ENCODE measurements at regions not wholly inside any gene's neighbourhood (a gene's known extent, or its start where the extent isn't known, plus 50 kb on each side); places are given as distances from the start of the nearest gene placed in this dataset.

- DNase-seq (ENCODE audit: extremely low spot score), result no peak
- no peak overlapping the region for H3K4me3 ChIP-seq (ENCODE audit: low read depth, low read length)
- 79% methylated on average over 3 of the region's 3 CpGs for WGBS
- H3K36me3 ChIP-seq (ENCODE audit: insufficient read depth), result no peaks in the 10 kb centered on the region
- peaks cover 1% of the 10 kb centered on the region for H3K4me1 ChIP-seq (ENCODE audit: insufficient read depth)
- H3K27ac ChIP-seq (ENCODE audit: low read depth), result no peak overlapping the region
These were observed 190.6 kb downstream of the TMX1 start for GRCh38 chr14:51430633-51431032.

GRCh38 chr14:51431033-51431709, 191.1 kb downstream of the TMX1 start:
- DNase-seq (ENCODE audit: extremely low spot score), result no peak
- Histone ChIP-seq H3K4me3 (ENCODE audit: low read depth, low read length) (no peak overlapping the region), H3K4me1 (ENCODE audit: insufficient read depth) (peaks cover 1% of the 10 kb centered on the region), H3K27ac (ENCODE audit: low read depth) (no peak overlapping the region), H3K36me3 (ENCODE audit: insufficient read depth) (no peaks in the 10 kb centered on the region)
- 76% methylated on average over 3 of the region's 3 CpGs for WGBS

GRCh38 chr14:51431741-51432140, 191.7 kb downstream of the TMX1 start:
- peaks cover 1% of the 10 kb centered on the region for H3K4me1 ChIP-seq (ENCODE audit: insufficient read depth)
- DNase-seq (ENCODE audit: extremely low spot score), result no peak
- H3K4me3 ChIP-seq (ENCODE audit: low read depth, low read length), result no peak overlapping the region
- WGBS, result 81% methylated on average over 1 of the region's 1 CpG
- no peaks in the 10 kb centered on the region for H3K36me3 ChIP-seq (ENCODE audit: insufficient read depth)
- H3K27ac ChIP-seq (ENCODE audit: low read depth), result no peak overlapping the region

GRCh38 chr14:51432302-51432948, 192.4 kb downstream of the TMX1 start:
- WGBS, result 94% methylated on average over 3 of the region's 3 CpGs
- Histone ChIP-seq H3K27ac (ENCODE audit: low read depth) (no peak overlapping the region), H3K4me1 (ENCODE audit: insufficient read depth) (peaks cover 1% of the 10 kb centered on the region), H3K36me3 (ENCODE audit: insufficient read depth) (no peaks in the 10 kb centered on the region), H3K4me3 (ENCODE audit: low read depth, low read length) (no peak overlapping the region)
- no peak for DNase-seq (ENCODE audit: extremely low spot score)

GRCh38 chr14:51436630-51437029, 196.6 kb downstream of the TMX1 start:
- WGBS, result 99% methylated on average over 1 of the region's 1 CpG
- no peak for DNase-seq (ENCODE audit: extremely low spot score)
- H3K4me1 ChIP-seq (ENCODE audit: insufficient read depth), result no peaks in the 10 kb centered on the region

GRCh38 chr14:51439896-51440295, 199.8 kb downstream of the TMX1 start:
- 40% methylated on average over 4 of the region's 4 CpGs for WGBS
- H3K27ac ChIP-seq (ENCODE audit: low read depth), result no peak overlapping the region
- H3K4me1 ChIP-seq (ENCODE audit: insufficient read depth), result no peaks in the 10 kb centered on the region
- no peak overlapping the region for H3K4me3 ChIP-seq (ENCODE audit: low read depth, low read length)
- no peaks in the 10 kb centered on the region for H3K36me3 ChIP-seq (ENCODE audit: insufficient read depth)
- no peak for DNase-seq (ENCODE audit: extremely low spot score)

More at GRCh38 chr14:51436630-51437029, 196.6 kb downstream of the TMX1 start:
- Histone ChIP-seq H3K4me3 (ENCODE audit: low read depth, low read length) (no peak overlapping the region), H3K36me3 (ENCODE audit: insufficient read depth) (no peaks in the 10 kb centered on the region), H3K27ac (ENCODE audit: low read depth) (no peak overlapping the region)

GRCh38 chr14:51441001-51441400, 201.0 kb downstream of the TMX1 start:
- Histone ChIP-seq H3K27ac (ENCODE audit: low read depth) (no peak overlapping the region), H3K36me3 (ENCODE audit: insufficient read depth) (no peaks in the 10 kb centered on the region), H3K4me3 (ENCODE audit: low read depth, low read length) (no peak overlapping the region), H3K4me1 (ENCODE audit: insufficient read depth) (no peaks in the 10 kb centered on the region)
- WGBS, result 90% methylated on average over 2 of the region's 2 CpGs
- DNase-seq (ENCODE audit: extremely low spot score), result no peak

GRCh38 chr14:51442513-51443175, 202.6 kb downstream of the TMX1 start:
- DNase-seq (ENCODE audit: extremely low spot score), result no peak

GRCh38 chr14:51443195-51444018, 203.4 kb downstream of the TMX1 start:
- Histone ChIP-seq H3K4me1 (ENCODE audit: insufficient read depth) (no peaks in the 10 kb centered on the region), H3K36me3 (ENCODE audit: insufficient read depth) (no peaks in the 10 kb centered on the region), H3K27ac (ENCODE audit: low read depth) (no peak overlapping the region), H3K4me3 (ENCODE audit: low read depth, low read length) (no peak overlapping the region)
- no peak for DNase-seq (ENCODE audit: extremely low spot score)
- 82% methylated on average over 5 of the region's 5 CpGs for WGBS

More at GRCh38 chr14:51442513-51443175, 202.6 kb downstream of the TMX1 start:
- no peak overlapping the region for H3K27ac ChIP-seq (ENCODE audit: low read depth)
- H3K4me3 ChIP-seq (ENCODE audit: low read depth, low read length), result no peak overlapping the region
- H3K4me1 ChIP-seq (ENCODE audit: insufficient read depth), result no peaks in the 10 kb centered on the region
- H3K36me3 ChIP-seq (ENCODE audit: insufficient read depth), result no peaks in the 10 kb centered on the region
- 32% methylated on average over 2 of the region's 2 CpGs for WGBS

- Histone ChIP-seq H3K27ac (ENCODE audit: low read depth) (no peak overlapping the region), H3K4me3 (ENCODE audit: low read depth, low read length) (no peak overlapping the region), H3K4me1 (ENCODE audit: insufficient read depth) (no peaks in the 10 kb centered on the region), H3K36me3 (ENCODE audit: insufficient read depth) (no peaks in the 10 kb centered on the region)
- DNase-seq (ENCODE audit: extremely low spot score), result no peak
- 93% methylated on average over 9 of the region's 9 CpGs for WGBS
These were observed 204.4 kb downstream of the TMX1 start for GRCh38 chr14:51444353-51445000.

- Histone ChIP-seq H3K27ac (ENCODE audit: low read depth) (no peak overlapping the region), H3K36me3 (ENCODE audit: insufficient read depth) (no peaks in the 10 kb centered on the region), H3K4me3 (ENCODE audit: low read depth, low read length) (no peak overlapping the region), H3K4me1 (ENCODE audit: insufficient read depth) (no peaks in the 10 kb centered on the region)
- 92% methylated on average over 3 of the region's 3 CpGs for WGBS
- DNase-seq (ENCODE audit: extremely low spot score), result no peak
These were observed 204.9 kb downstream of the TMX1 start for GRCh38 chr14:51445001-51445390.

- 74% methylated on average over 3 of the region's 3 CpGs for WGBS
- no peaks in the 10 kb centered on the region for H3K36me3 ChIP-seq (ENCODE audit: insufficient read depth)
- H3K27ac ChIP-seq (ENCODE audit: low read depth), result no peak overlapping the region
- H3K4me3 ChIP-seq (ENCODE audit: low read depth, low read length), result no peak overlapping the region
- no peaks in the 10 kb centered on the region for H3K4me1 ChIP-seq (ENCODE audit: insufficient read depth)
- no peak for DNase-seq (ENCODE audit: extremely low spot score)
These were observed 204.9 kb upstream of the FRMD6 start for GRCh38 chr14:51446771-51447170.

- DNase-seq (ENCODE audit: extremely low spot score), result no peak
- no peaks in the 10 kb centered on the region for H3K36me3 ChIP-seq (ENCODE audit: insufficient read depth)
- H3K27ac ChIP-seq (ENCODE audit: low read depth), result no peak overlapping the region
- no peak overlapping the region for H3K4me3 ChIP-seq (ENCODE audit: low read depth, low read length)
- no peaks in the 10 kb centered on the region for H3K4me1 ChIP-seq (ENCODE audit: insufficient read depth)
- WGBS, result 97% methylated on average over 4 of the region's 4 CpGs
These were observed 204.3 kb upstream of the FRMD6 start for GRCh38 chr14:51447411-51447810.

Measured in urinary bladder (tissue), 3 donors.